HG03025 (cell line): ENCODE measurements at regions not wholly inside any gene's neighbourhood (a gene's known extent, or its start where the extent isn't known, plus 50 kb on each side); places are given as distances from the start of the nearest gene placed in this dataset.
"Not testable (repeated sequence)": the region's sequence is repeated elsewhere in the genome, so short reads cannot be mapped to it uniquely, and the experiment has no call there.

Source experiments
- ATAC-seq: cut with Tn5 transposase; IDR thresholded peaks from one replicate; pipeline ENCODE4 v1.9.1; 2021; ENCODE audit warnings: mild to moderate bottlenecking, moderate library complexity; ENCODE audit not compliant: unreplicated experiment, low FRiP score

- ATAC-seq: no peak
These were observed 153.8 kb downstream of the DEPDC1B start for GRCh38 chr5:60546207-60546606.

DNA sequence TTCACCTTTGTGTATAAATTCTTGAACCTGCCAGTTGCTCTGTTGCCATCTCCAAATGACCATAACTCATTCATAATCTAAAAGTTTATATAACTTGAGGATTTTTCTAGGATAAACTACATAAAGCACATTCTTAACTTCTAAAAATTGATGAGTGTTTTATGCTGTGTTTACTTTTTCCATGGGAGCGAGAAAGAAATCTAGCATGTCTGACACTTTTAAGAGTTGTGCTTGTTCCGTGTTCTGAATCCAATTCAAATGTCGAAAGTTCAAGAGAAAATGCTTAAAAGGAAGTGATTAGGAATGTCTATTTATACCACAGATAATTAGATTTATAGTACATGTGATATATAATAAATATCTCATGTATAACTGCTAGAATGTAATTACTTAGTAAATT, 154.4 kb downstream of the DEPDC1B start:
- no peak for ATAC-seq

- no peak for ATAC-seq
These were observed 155.8 kb downstream of the DEPDC1B start for GRCh38 chr5:60544142-60544541.

DNA sequence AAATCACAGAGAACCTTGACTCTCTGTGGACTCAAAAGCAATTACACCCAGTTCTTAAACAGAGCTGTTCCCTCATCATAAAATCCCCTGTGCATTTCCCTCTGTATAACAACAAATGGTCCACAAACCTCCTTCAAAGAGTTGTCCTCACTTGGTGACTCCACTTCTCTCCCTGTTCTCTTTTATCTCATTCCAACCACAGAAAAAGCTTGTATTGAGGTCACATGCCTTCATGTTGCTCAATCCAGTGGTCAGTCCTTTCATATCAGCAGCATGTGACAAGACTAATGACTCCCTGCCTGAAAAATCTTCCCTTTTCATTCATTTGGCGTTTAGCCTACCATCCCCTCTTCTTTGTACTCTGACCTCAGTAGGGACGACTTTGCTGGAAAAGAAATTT, 158.0 kb downstream of the DEPDC1B start:
- ATAC-seq: no peak

GRCh38 chr5:60540856-60541805, 158.8 kb downstream of the DEPDC1B start:
- ATAC-seq: peak; percentile 82

- no peak for ATAC-seq
These were observed 160.8 kb downstream of the DEPDC1B start for GRCh38 chr5:60538955-60539866.

GRCh38 chr5:60538426-60538825, 161.5 kb downstream of the DEPDC1B start:
- ATAC-seq: no peak

GRCh38 chr5:60535951-60536350, 164.0 kb downstream of the DEPDC1B start:
- no peak for ATAC-seq

GRCh38 chr5:60535198-60535597, 164.8 kb downstream of the DEPDC1B start:
- no peak for ATAC-seq

DNA sequence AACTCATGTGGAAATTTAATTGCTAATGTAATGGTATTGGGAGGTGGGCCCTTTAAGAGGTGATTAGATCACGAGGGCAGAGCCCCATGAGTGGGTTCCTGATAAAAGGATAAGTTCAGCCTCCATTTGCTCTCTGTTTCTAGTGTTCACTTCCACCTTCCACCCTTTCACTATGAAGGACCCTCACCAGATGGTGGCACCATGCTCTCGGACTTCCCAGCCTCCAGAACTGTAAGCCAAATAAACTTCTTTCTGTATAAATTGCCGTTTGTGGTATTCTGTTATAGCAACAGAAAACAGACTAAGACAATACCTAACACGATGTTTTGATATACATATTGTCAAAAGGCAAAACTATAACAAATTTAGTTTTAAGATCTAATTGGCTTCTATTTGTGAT, 166.2 kb downstream of the DEPDC1B start:
- no peak for ATAC-seq

- ATAC-seq: not testable (repeated sequence)
These were observed 167.2 kb downstream of the DEPDC1B start for GRCh38 chr5:60532796-60533195.

DNA sequence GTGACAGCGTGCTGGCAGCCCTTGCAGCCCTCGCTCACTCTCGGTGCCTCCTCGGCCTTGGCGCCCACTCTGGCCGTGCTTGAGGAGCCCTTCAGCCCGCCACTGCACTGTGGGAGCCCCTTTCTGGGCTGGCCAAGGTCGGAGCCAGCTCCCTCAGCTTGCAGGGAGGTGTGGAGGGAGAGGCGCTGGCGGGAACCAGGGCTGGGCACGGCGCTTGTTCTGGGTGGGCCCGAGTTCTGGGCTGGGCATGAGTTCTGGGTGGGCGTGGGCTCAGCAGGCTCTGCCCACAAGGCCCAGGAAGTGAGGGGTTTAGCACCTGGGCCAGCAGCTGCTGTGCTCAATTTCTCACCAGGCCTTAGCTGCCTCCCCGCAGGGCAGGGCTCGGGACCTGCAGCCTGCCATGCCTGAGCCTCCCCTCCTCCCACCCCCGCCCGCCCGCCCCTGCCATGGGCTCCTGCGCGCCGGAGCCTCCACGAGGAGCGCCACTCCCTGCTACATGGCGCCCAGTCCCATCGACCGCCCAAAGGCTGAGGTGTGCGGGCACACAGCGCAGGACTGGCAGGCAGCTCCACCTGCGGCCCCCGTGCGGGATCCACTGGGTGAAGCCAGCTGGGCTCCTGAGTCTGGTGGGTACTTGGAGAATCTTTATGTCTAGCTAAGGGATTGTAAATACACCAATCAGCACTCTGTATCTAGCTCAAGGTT, 169.7 kb downstream of the DEPDC1B start:
- ATAC-seq: not testable (repeated sequence)

- ATAC-seq: no peak
These were observed 171.0 kb downstream of the DEPDC1B start for GRCh38 chr5:60529001-60529400.

DNA sequence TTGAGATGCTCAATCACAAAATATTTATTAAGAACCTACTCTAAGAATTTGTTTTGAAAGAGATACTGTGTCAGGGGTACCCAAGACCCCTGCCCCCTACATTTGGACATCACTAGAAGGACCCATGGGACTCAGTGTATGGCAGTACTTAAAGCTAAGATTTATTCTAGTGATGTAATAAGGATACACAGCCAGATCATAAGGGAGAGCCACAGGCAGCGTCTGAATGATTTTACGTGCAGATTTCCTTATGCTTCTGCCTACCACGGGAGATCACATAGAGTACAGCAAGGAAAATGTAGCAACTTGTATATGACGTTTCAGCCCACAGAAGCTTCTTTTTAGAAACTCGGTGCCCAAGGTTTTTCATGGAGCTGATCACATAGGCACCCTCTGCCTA, 172.9 kb downstream of the DEPDC1B start:
- no peak for ATAC-seq

DNA sequence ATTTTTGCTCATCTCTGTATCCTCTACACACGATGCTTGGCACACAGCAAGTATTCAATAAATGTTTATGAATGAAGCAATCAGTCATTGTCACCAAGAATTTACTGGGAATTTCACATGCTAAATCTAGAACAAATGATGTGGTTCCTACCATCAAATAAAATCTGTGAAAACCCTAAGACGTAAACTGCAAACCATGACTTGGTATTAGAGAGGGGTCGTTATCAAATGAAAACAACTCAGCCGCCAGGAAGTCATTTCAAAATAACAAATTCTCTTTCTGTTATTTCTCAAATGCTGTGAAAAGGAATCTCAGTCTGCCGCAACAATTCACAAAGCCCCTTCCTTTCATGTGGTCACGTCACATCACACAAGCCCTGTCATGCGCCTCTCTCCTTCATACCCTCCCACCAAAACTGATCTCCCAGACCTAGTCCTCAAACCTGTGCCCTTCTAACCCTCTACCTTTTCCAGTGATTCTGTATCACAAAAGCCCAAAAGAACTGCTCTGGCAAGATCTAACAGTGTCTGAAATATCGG, 173.6 kb downstream of the DEPDC1B start:
- no peak for ATAC-seq

DNA sequence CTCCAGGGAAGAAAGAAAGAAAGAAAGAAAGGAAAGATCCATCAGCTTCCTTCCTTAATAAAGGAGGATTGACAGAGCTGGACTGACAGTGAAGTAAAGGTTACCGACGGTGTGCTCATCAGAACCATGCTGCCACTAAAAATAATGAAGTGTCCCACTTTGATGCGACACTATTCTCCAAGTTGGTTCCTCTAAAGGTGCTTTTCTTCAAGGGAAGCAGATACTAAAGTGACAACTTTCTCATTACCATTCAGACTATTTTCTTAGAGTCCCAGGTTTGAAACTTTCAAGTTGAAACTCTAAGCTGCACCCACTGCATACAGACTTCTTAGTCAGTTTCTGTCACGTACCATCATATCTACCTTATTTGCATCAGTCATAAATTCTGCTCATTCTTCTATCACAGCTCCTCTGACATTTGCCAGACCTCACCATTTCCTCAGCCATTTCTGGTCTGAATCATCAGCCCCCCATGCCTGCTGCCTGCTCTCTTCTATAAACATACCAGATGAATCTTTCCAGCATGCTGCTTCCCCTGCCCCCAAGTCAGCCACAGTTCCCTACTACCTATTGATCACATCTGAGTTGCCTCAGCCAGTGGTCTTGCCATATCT, 177.6 kb downstream of the DEPDC1B start:
- peak; percentile 71 for ATAC-seq

GRCh38 chr5:60521376-60522291, 178.3 kb downstream of the DEPDC1B start:
- peak; percentile 44 for ATAC-seq

DNA sequence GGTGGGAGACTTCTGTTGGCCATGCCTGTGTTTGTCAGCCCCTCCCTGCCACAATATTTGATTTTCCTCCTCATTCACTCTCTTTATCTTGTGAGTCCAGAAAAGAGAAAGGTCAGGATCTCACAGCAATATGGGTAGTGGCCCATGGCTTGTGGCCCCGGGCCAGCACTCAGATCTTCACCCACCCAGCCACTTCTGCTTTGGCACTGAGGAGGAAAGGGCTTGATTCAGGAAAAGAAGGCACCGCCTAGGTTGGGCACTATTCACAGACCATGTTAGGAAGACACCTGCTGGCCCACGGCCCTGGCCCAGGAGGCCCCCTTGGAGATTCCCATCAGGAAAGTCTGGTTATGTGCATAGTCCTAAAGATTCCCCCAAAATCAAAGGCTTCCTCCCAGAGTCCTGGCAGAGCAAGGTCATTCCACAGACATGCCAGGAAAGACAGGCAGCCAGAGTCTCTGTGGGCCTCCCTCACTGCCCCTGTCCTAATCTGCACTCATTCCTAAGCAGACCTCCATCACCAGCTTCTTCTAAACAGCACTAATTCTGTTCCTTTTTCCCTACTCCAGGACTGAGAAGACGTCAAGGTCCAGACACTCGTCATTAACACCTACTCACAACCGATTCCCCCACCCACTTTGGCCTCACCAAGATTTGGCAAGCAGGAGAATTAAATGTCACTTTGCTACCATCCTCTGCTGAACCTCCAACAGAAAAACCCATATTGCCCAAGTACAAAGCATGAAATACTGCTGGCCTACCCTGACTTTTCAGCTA, 179.3 kb downstream of the DEPDC1B start:
- ATAC-seq: no peak
